HG03460 (cell line): ENCODE measurements at regions not wholly inside any gene's neighbourhood (a gene's known extent, or its start where the extent isn't known, plus 50 kb on each side); places are given as distances from the start of the nearest gene placed in this dataset.

Source experiments
- ATAC-seq: cut with Tn5 transposase; IDR thresholded peaks from one replicate; pipeline ENCODE4 v1.9.1; 2021; ENCODE audit not compliant: unreplicated experiment

- no peak for ATAC-seq
Measured at GRCh38 chr4:63644396-63644795, 764.9 kb downstream of the TECRL start.

GRCh38 chr4:63637270-63637669 lies 772.0 kb downstream of the TECRL start:
- no peak for ATAC-seq

DNA sequence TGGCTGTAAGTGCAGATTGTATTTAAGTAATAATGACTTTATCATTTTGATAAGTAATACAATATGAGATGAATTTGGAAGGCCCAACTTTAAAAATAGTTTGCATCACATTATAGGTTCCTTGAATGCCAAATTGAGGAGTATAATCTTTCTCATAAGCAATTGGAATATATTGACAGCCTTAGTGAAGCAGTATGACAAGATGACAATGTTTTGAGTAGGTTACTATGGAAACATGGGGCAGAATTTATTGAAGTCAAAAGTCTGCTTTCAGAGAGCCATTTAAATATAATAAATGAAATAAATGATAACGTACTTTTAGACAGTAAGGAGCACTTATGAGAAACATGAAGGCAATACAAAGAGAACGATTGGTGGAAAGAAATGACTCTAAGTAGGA lies 776.4 kb downstream of the TECRL start:
- no peak for ATAC-seq

DNA sequence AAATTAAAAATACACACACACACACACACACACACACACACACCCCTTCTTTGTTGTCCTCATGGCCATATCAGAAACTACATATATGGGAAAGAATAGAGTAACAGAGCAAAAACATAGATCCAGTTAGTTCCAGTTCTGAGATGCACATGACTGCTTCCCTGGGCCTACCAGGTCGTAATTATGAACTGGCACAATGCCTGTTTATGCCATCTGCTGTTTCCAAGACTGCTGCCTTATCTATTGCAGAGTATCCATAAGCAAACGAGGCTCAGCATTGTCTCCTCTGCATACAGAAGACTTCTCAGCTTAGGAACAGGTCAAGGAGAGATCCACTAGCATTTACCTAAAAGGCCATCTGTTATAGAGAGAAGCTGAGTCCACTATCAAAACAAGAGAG lies 789.0 kb downstream of the TECRL start:
- no peak for ATAC-seq

GRCh38 chr4:63619771-63620170 lies 789.5 kb downstream of the TECRL start:
- no peak for ATAC-seq

DNA sequence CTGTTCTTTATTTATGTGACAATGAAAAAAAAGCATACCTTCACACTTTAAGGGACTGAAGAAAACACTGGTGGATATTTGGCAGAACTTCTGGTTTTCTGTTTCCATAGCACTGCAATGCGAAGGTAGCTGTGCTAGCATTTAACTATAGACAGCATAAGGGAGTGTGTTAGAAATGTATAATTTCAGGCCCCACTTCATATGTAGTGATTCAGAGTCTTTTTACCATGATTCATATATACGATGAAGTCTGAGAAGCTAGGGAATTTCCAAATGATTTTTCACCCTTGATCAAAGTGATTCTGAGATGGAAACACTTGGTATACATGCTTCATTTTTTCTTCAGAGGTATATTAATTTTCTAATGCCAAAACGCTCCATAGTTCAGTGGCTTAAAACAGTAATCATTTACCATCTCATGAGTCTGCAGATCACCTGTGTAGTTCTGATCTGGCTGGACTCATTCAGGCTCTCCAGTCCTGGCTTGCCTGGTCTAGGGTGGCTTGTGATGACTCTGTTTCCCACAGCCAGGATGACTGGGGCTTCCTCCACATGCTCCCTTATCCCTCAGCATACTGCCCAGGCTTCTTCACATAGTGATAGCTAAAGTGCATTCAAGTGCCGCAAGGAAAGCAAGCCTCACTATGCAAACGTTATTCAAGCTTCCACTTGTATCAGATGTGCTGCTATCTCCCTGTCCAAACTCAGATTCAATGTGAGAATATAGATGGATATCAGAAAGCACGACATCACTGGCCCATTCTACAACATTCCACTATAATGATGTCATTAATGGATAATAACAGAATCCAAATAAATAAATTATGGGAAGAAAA lies 790.1 kb downstream of the TECRL start:
- ATAC-seq, result no peak

- ATAC-seq, result no peak
Measured at GRCh38 chr4:63607169-63607872, 801.9 kb downstream of the TECRL start.

DNA sequence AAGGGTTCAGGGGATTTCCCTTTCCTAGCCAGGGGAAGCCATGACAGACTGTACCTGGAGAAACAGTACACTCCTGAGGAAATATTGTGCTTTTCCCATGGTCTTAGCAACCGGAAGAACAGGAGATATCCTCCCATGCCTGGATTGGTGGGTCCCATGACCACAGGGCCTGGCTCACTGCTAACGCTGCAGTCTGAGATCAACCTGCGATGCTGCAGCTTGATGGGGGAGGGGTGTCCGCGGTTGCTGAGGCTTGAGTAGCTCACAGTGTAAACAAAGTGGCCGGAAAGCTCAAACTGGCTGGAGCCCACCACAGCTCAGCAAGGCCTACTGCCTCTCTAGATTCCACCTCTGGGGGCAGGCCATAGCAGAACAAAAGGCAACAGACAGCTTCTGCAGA lies 819.5 kb downstream of the TECRL start:
- ATAC-seq, result no peak

GRCh38 chr4:63583561-63583960 lies 825.7 kb downstream of the TECRL start:
- ATAC-seq, result no peak

GRCh38 chr4:63583007-63583406 lies 826.2 kb downstream of the TECRL start:
- ATAC-seq, result no peak

GRCh38 chr4:63580796-63581475 lies 828.3 kb downstream of the TECRL start:
- peak; percentile 66 for ATAC-seq

DNA sequence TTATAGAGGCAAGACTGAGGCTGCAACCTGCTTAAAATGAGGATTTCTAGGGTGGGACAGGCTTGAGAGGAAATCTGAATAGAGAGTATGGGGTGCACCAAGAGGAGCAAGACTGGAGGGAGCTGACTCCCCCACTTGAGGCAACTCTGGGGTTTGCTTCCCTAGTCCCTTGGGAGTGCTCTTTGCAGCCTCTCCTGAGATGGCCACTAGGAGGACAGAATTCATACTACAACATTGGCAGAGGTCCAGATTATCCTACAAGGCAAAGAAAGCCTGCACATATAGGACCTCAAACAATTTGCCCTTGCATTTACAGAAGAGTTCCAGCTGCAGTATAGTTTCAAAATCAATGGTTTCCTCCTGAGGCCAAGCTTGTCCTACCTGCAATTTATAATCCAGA lies 830.9 kb downstream of the TECRL start:
- no peak for ATAC-seq

- ATAC-seq, result no peak
Measured at GRCh38 chr4:63566658-63567057, 842.6 kb downstream of the TECRL start.

DNA sequence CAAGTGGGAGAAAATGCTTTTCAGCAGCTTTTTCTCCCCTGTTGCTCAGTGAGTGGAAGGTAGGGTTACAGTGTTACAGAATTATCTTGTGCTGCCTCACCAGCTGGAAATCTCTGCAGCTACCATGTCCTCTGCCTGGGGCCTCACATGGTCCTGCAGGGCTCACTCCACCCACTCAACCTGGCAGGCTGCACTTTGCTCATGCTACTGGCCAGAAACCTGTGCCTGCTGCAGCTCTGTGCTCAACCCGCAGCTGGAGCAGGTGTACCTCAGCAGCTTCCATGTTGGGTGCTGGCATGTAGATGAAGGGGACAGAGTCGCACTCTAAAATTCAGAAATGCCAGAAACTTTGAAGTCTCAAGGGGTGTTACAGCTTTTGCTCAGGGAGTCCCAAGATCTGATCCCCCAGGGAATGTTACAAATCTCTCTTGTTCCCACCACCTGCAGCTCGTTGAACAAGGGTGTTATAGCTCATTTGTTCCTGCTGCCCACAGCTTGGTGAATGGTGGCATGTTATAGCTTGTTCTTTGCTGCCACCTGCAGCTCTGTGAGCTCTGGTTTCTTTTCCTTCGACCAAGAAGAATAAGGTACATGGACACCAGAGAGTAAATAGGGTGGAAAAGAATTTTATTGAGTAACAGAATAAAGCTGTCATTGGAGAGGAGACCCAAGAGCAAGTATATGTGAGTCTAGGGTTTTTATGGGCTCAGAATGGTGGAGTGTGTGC lies 845.8 kb downstream of the TECRL start:
- no peak for ATAC-seq

GRCh38 chr4:63558709-63559108 lies 850.5 kb downstream of the TECRL start:
- ATAC-seq, result no peak

GRCh38 chr4:63556332-63556731 lies 852.9 kb downstream of the TECRL start:
- ATAC-seq, result no peak

GRCh38 chr4:63553123-63553522 lies 856.1 kb downstream of the TECRL start:
- no peak for ATAC-seq

DNA sequence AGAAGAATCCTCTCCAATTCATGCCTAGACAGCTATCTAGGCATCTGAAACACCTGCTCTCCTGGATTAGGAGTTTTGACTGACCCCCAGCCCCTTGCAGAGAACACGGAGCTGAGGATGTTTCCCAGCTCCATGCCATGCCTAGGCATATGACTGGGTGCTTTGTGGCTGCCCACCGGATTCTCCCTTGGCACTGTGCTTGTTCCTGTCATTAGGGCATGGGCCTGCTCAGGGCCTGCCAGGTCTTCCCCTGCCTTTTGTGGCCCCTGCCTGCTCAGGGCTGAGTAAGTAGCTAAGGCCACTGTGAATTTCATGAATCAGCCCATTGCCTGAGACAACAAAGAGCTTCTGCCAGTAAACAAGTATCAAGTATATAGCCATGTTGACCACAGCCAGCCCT lies 867.4 kb downstream of the TECRL start:
- ATAC-seq, result no peak

DNA sequence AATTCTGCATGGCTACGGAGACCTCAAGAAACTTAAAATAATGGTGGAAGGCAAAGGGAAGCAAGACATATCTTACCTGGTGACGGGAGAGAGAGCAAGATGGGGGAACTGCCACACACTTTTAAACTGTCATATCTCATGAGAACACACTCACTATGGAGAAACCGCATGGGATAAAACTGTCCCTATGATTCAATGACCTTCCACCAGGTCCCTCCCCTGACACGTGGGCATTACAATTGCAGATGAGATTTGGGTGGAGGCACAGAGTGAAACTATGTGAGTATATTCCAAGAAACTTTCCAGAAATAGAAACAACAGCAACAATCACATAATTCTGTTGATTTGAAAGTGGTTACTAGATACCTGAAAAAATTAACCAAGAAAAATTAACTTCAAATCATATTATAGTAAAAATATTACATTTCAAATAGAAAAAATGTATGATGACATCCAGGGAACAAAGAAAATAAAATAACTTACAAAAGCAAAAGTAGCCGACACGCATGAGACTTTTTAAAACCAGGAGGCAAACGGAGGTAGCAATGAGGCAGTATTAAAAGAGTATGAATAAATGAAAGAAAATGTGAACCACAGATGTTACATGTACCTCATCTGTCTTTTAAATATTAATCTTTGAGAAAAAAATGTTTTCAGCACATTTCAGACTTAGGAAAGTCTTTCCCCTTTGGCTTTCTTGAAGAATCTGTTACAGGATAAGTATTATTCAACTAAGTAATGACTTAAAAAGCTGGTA lies 879.5 kb downstream of the TECRL start:
- no peak for ATAC-seq

- ATAC-seq, result no peak
Measured at GRCh38 chr4:63528256-63528991, 880.8 kb downstream of the TECRL start.
